GM21825 (cell line): ENCODE measurements at regions not wholly inside any gene's neighbourhood (a gene's known extent, or its start where the extent isn't known, plus 50 kb on each side); places are given as distances from the start of the nearest gene placed in this dataset.
"Not testable (repeated sequence)": the region's sequence is repeated elsewhere in the genome, so short reads cannot be mapped to it uniquely, and the experiment has no call there.

Experiments
- ATAC-seq: cut with Tn5 transposase; IDR thresholded peaks from one replicate; pipeline ENCODE4 v1.9.1; 2021; ENCODE audit warnings: mild to moderate bottlenecking, moderate library complexity; ENCODE audit not compliant: unreplicated experiment

DNA sequence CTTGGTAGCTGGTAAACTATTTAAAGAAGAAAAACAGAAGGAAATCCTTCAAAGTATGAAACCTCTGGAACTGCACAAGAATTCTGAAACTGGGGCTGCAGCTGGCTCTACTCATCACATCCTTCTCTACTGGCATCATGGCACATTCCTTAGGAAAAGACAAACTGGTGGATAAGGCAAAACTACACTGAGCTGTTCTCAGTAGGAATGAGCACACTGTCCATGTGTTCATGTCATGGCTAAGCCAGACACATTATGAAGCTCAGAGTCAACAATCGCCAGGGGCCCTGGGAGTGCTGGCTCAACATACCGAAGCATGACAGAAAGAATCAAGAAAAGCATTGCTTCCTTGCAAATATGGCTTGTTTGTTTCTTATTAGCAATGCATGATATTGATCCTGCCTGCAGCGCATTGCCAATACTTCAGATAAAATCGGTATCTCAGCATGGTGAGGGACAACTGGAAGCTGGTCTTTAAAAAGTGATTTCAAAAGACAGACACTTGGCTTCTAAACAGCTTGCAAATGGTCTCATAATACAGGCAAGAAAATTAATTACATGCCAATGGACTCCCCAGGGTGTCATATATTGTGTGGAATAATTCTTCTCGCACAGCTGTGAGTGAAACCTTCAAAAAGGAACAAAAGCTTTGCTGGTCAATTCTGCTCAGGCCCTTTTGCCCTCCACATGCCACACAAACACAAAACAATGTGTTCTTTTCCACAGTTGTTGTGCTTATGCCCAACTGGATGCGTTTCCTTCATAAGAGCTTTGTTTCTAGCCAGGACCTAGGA lies 300.2 kb upstream of the VCX start:
- no peak for ATAC-seq

DNA sequence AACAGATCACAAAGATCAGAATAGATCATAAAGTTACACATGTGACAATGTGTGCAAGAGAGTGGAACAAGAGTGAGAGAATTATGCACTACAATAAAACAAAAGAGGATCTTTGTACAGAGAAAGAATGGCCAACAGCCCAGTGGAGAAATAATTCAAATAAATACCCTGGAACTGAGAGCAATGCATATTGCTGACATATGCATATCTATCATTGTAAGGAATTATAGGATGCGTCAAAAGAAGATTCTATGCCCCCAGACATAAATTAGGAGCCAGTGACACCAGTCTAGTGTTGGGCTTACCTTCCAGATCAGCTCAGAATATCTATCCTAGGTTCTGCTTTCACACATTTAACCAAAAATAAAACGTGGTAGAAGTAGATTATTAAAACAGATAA lies 320.1 kb upstream of the VCX start:
- no peak for ATAC-seq

DNA sequence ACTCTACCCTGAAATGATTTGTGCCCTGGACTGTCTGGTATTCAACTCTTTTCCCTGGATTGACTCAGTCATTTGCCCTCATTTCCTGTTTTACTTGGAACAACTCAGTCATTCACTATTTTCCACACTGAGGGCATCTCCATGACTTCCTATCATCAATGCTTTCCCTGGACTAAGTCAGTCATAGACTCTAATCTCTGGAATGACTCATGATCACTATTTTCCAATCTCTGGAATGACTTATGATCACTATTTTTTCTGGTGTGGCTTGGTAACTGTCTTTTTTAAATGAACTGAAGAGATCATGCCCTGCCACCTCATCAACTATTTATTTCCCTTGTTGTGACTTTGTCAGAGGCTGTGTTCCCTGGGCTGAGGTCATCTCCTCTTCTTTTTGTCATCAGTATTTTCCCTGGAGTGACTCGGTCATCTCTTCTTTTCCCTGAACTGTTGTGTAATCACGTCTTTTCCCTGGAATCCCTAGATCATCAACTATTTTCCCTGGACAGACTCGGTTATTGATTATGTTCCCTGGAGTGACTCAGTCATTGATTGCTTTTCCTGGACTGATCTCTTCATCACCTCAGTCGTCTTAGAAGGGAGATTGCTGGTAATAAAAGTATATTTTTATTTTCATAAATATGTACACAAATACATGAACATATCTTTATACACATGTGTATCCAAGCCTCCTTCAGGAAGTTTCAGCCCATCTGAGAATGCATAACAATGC lies 327.1 kb upstream of the VCX start:
- no peak for ATAC-seq

- ATAC-seq: no peak
These were observed 327.9 kb upstream of the VCX start for GRCh38 chrX:7514871-7515599.

DNA sequence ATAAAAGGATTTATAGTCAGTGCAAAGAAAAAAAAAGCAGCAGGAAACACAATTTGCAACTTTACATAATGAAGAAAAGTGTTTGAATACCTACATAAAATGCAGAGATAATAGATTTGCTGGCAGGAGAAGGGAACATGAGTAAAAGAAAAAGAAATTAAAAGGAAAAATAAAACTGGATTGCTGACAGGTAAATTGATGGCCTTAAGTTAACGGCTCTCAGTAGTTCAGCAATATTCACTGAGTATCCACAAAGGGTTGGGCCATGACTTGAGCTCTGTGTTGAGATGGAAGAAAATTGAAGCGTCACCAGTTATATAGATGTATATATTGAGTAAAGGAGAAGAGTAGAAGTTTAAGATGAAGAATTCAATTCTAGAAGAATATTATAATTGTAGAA lies 330.1 kb upstream of the VCX start:
- no peak for ATAC-seq

GRCh38 chrX:7503251-7503650 lies 339.7 kb upstream of the VCX start:
- ATAC-seq: no peak

- no peak for ATAC-seq
These were observed 342.6 kb upstream of the VCX start for GRCh38 chrX:7500386-7500785.

DNA sequence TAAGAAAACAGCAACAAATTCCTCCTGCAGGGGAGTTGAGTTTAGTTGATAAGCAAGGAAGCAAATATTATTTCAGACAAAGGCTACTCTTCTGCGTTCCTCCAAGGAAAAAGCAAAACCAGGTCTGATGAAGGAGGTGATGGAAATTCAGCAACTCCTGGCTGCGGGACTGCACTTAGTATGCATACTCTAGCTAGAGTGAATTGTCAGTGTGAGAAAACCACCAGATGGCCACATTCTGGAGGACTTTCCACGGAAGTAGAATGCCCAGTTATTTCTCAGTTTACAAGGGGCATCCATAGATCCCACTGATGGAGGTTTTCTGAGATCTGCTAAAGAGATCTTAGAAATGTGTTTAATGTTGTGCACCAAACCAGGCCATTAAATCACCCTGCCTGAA lies 338.6 kb upstream of the PUDP start:
- ATAC-seq: no peak

GRCh38 chrX:7485061-7485460 lies 337.1 kb upstream of the PUDP start:
- ATAC-seq: no peak

DNA sequence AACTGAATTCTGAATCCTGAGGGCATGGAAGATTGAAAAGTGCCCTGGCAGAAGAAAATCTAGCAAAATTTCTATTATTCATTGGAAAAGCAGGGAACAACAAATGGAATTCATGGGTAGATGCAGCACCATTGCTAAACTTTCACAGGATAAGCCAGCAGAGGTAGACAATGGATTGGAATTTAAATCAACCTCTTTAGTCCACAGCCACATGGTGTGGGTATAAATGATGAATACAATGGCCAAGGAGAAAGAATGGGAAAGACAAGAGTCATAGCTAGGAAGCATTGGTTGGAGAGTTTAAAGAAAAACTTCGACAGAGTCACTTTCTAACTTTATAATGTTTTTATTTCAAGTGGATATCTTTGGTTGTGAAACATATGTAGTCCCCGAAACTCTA lies 332.8 kb upstream of the PUDP start:
- ATAC-seq: no peak

DNA sequence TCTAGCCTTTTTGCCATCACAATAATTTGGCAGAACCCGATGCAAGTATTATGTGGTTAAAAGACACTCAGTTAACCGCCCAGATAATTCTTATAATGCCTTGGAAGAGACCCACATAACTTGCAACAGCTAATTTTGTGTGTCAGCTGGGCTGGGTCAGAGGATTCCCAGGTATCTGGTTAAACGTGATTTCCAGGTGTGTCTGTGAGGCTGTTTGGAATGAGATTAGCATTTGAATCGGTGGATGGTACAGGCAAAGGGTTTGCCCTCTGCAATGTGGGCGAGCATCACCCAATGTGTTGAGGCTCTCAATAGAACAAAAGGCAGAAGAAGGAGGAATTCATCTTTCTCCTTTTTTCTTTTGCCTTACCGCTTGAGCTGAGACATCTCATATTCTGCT lies 314.2 kb upstream of the PUDP start:
- ATAC-seq: no peak

DNA sequence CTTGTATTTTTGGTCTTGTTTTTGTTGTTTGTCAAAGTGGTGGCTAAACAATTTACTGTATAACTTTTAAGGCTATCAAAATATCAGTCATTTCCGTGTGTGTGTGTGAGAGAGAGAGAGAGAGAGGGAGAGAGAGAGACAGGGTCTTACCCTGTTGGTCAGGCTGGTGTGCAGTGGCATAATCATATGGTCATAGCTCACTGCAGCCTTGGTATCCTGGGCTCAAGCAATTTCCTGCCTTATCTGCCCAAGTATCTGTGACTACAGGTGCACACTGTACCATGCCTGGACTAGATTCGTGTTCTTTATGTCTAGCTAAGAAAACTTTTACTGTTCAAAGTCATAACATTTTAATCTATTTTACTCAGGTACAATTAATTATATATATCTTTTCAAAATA lies 313.1 kb upstream of the PUDP start:
- not testable (repeated sequence) for ATAC-seq

GRCh38 chrX:7447801-7448499 lies 300.0 kb upstream of the PUDP start:
- ATAC-seq: no peak

DNA sequence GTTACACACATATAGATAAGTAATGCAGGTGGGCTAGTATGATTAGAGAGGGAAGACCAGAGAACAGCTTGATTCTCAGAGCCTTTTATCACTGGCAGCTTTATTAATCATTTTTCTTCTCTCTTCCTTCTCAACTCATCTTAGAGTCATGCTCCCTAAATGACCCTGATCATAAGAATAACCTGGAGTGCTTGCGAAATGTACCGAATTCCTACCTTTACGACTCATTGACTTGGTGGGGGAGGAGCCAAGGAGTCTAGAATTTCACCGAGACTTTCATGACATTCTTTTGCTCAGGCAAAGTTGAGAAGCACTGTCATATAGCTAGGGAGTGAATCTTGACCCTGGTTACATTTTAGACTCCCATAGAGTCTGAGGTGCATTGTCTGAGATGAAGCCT lies 298.9 kb upstream of the PUDP start:
- ATAC-seq: no peak

GRCh38 chrX:7444967-7445366 lies 297.0 kb upstream of the PUDP start:
- ATAC-seq: peak; percentile 94

- no peak for ATAC-seq
These were observed 293.6 kb upstream of the PUDP start for GRCh38 chrX:7441586-7441985.

- ATAC-seq: no peak
These were observed 287.9 kb upstream of the PUDP start for GRCh38 chrX:7435822-7436221.

- ATAC-seq: no peak
These were observed 284.9 kb upstream of the PUDP start for GRCh38 chrX:7432901-7433300.

GRCh38 chrX:7420717-7421116 lies 272.8 kb upstream of the PUDP start:
- ATAC-seq: no peak

DNA sequence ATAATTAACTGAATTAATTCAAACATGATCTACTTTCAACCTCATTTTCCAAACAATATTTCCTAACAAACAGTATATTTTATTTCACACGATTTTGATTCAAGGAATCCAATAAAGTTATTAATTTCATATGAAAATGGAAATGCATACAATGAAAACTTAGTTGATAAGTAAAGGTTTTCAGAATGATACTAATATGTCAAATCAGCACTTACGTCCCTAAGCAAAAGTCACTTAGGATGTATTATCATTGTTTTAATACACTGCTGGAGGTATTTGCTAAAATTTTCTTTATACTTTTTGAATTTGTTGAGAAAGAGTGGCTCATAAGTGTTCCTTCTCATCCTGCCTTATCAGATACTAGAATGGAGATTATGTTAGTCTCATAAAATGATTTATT lies 266.8 kb upstream of the PUDP start:
- ATAC-seq: no peak

GRCh38 chrX:7412840-7413239 lies 264.9 kb upstream of the PUDP start:
- ATAC-seq: no peak
